CD4-positive, alpha-beta T cell (primary cell): ENCODE measurements at regions not wholly inside any gene's neighbourhood (a gene's known extent, or its start where the extent isn't known, plus 50 kb on each side); places are given as distances from the start of the nearest gene placed in this dataset.

Experiments used
- ATAC-seq: fragments of 200-7000 bp; cut with Tn5 transposase; one replicate; pipeline ENCODE4 v1.10.0; 2022; ENCODE audit warnings: mild to moderate bottlenecking; ENCODE audit not compliant: poor library complexity
- CTCF ChIA-PET: fragments of 350-600 bp; sonication (Branson Sonifier 250); formaldehyde crosslinking; loops from one replicate; lab custom pipeline; 2021; ENCODE audit warnings: antibody characterized with exemption, inconsistent platforms; lab: Charles Lee
- POLR2A ChIA-PET: fragments of 350-600 bp; sonication (Branson Sonifier 250); formaldehyde crosslinking; loops from one replicate; lab custom pipeline; 2021; ENCODE audit warnings: antibody characterized with exemption, inconsistent platforms; lab: Charles Lee
- DNase-seq, 14 experiments: peaks; one replicate each; pipeline ENCODE4 v3.0.0-alpha.2; 2013 to 2020; ENCODE audit warnings: mixed read lengths in 2 of 14
- H3K27ac ChIP-seq, 2 donors: one replicate each; pipeline versions ENCODE4 v1.5.1 to v1.7.0; 2013; ENCODE audit warnings: low read length in 2 of 2, low read depth in 1 of 2, mild to moderate bottlenecking in 1 of 2
- H3K27me3 ChIP-seq, 2 experiments: 1 replicate in 1 of 2; 2 replicates in 1 of 2; pipeline versions ENCODE4 v1.6.1 to v1.7.0; 2013; ENCODE audit warnings: low read length in 2 of 2, control low read depth in 1 of 2, mild to moderate bottlenecking in 1 of 2, moderate library complexity in 1 of 2; ENCODE audit not compliant: insufficient read depth in 2 of 2, control insufficient read depth in 1 of 2
- H3K36me3 ChIP-seq: one replicate; pipeline ENCODE4 v1.6.1; 2013; ENCODE audit warnings: low read length, control low read depth; ENCODE audit not compliant: insufficient read depth
- H3K4me1 ChIP-seq: one replicate; pipeline ENCODE4 v1.6.1; 2013; ENCODE audit warnings: low read length, control low read depth; ENCODE audit not compliant: insufficient read depth
- H3K4me3 ChIP-seq: one replicate; pipeline ENCODE4 v1.5.1; 2013; ENCODE audit warnings: mild to moderate bottlenecking, low read length, moderate library complexity
- H3K9me3 ChIP-seq, 2 experiments: 1 replicate in 1 of 2; 2 replicates in 1 of 2; pipeline versions ENCODE4 v1.6.1 to v1.7.0; 2013; ENCODE audit warnings: low read length in 2 of 2, mild to moderate bottlenecking in 2 of 2, control low read depth in 1 of 2, moderate library complexity in 1 of 2; ENCODE audit not compliant: control insufficient read depth in 1 of 2, insufficient read depth in 1 of 2
- H3K27ac Mint-ChIP-seq: one replicate; pipeline ENCODE4 v1.8.0; 2020; ENCODE audit warnings: mixed read lengths
- H3K27me3 Mint-ChIP-seq: one replicate; pipeline ENCODE4 v1.8.0; 2021; ENCODE audit warnings: mixed read lengths
- H3K36me3 Mint-ChIP-seq: one replicate; pipeline ENCODE4 v1.8.0; 2021; ENCODE audit warnings: low read depth, mixed read lengths
- H3K4me1 Mint-ChIP-seq: one replicate; pipeline ENCODE4 v1.8.0; 2021; ENCODE audit warnings: low read depth, mixed read lengths
- H3K4me3 Mint-ChIP-seq: one replicate; pipeline ENCODE4 v1.8.0; 2020; ENCODE audit warnings: mild to moderate bottlenecking, mixed read lengths
- H3K9me3 Mint-ChIP-seq: one replicate; pipeline ENCODE4 v1.8.0; 2020; ENCODE audit warnings: mixed read lengths
- CTCF ChIP-seq: fragments of 200-600 bp; IDR thresholded peaks from one replicate; pipeline ENCODE4 v1.8.0; 2022; ENCODE audit warnings: antibody characterized with exemption, mild to moderate bottlenecking
- intact Hi-C, 2 experiments: fragments of 100-400 bp; cut with DNase I in 1 of 2; cut with micrococcal nuclease in 1 of 2; formaldehyde crosslinking; loops; one replicate each; pipeline versions ENCODE4 v1.15.1 to v1.9.0; 2023 to 2025; cut with DNase I, micrococcal nuclease

GRCh38 chr18:77464917-77465316 is 215.3 kb downstream of the GALR1 start:
- Mint-ChIP-seq H3K4me3 (no peak overlapping the region), H3K36me3 (no peaks in the 10 kb centered on the region), H3K27me3 (peaks cover 33% of the 10 kb centered on the region), H3K4me1 (no peaks in the 10 kb centered on the region), H3K27ac (no peak overlapping the region), H3K9me3 (no peaks in the 10 kb centered on the region)
- intact Hi-C loops = no loop called here
- TF ChIP-seq CTCF = no peak
- no peak overlapping the region for H3K27ac ChIP-seq
- H3K27me3 ChIP-seq = peaks cover 0 to 10% of the 10 kb centered on the region in 2 experiments
- ATAC-seq (no peak), DNase-seq (no peak)
- no peaks in the 10 kb centered on the region for H3K36me3 ChIP-seq
- H3K4me3 ChIP-seq = no peak overlapping the region
- CTCF ChIA-PET = no interaction called here
- POLR2A ChIA-PET = no interaction called here
- no peaks in the 10 kb centered on the region for H3K4me1 ChIP-seq
- no peaks in the 10 kb centered on the region for H3K9me3 ChIP-seq

- peaks cover 0 to 14% of the 10 kb centered on the region in 2 experiments for H3K27me3 ChIP-seq
- CTCF ChIA-PET = no interaction called here
- POLR2A ChIA-PET = no interaction called here
- no peaks in the 10 kb centered on the region for H3K9me3 ChIP-seq
- no peak overlapping the region for H3K27ac Mint-ChIP-seq
- H3K4me1 ChIP-seq = no peaks in the 10 kb centered on the region
- no peaks in the 10 kb centered on the region for H3K36me3 ChIP-seq
- H3K9me3 Mint-ChIP-seq = no peaks in the 10 kb centered on the region
- H3K36me3 Mint-ChIP-seq = no peaks in the 10 kb centered on the region
- ATAC-seq (no peak), DNase-seq (no peak)
- H3K4me3 Mint-ChIP-seq = no peak overlapping the region
- H3K4me3 ChIP-seq = no peak overlapping the region
- no peaks in the 10 kb centered on the region for H3K4me1 Mint-ChIP-seq
- no peak overlapping the region for H3K27ac ChIP-seq
- peaks cover 36% of the 10 kb centered on the region for H3K27me3 Mint-ChIP-seq
- TF ChIP-seq CTCF = no peak
- intact Hi-C loops = no loop called here
Observed at GRCh38 chr18:77466890-77467289, 217.2 kb downstream of the GALR1 start.

GRCh38 chr18:77469131-77469530 is 219.5 kb downstream of the GALR1 start:
- Mint-ChIP-seq H3K27me3 (peaks cover 35% of the 10 kb centered on the region), H3K27ac (no peak overlapping the region), H3K4me3 (no peak overlapping the region), H3K9me3 (no peaks in the 10 kb centered on the region), H3K36me3 (no peaks in the 10 kb centered on the region), H3K4me1 (no peaks in the 10 kb centered on the region)
- H3K4me1 ChIP-seq = no peaks in the 10 kb centered on the region
- DNase-seq (no peak), ATAC-seq (no peak)
- no peak overlapping the region for H3K4me3 ChIP-seq
- no peak overlapping the region for H3K27ac ChIP-seq
- intact Hi-C loops = no loop called here
- H3K27me3 ChIP-seq = peaks cover 4 to 14% of the 10 kb centered on the region in 2 experiments
- POLR2A ChIA-PET = no interaction called here
- no peak for TF ChIP-seq CTCF
- CTCF ChIA-PET = no interaction called here
- no peaks in the 10 kb centered on the region for H3K36me3 ChIP-seq
- no peaks in the 10 kb centered on the region for H3K9me3 ChIP-seq
